ENCODE measurements at regions not wholly inside any gene's neighbourhood (a gene's known extent, or its start where the extent isn't known, plus 50 kb on each side); places are given as distances from the start of the nearest gene placed in this dataset.

DNA sequence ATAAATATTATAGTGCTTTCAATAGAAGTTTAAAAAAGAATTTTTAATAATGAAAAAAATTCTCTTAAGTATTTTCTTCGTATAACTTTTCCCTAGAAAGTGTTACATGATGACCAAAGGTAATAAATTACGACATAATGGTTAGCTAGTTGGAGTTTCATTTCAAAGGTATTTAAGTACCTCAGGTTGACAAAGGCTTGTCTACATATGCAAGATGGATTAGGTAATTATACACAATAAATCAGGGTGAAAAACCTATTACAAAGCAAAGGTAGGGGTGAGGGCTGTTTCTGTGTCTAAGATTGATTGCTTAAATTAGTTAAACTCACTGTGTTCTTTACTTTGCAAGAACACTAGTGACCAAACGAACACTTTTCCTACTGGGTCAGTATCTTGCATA lies 508.5 kb upstream of the FAT1 start:
- TF ChIP-seq, protein P1, sequence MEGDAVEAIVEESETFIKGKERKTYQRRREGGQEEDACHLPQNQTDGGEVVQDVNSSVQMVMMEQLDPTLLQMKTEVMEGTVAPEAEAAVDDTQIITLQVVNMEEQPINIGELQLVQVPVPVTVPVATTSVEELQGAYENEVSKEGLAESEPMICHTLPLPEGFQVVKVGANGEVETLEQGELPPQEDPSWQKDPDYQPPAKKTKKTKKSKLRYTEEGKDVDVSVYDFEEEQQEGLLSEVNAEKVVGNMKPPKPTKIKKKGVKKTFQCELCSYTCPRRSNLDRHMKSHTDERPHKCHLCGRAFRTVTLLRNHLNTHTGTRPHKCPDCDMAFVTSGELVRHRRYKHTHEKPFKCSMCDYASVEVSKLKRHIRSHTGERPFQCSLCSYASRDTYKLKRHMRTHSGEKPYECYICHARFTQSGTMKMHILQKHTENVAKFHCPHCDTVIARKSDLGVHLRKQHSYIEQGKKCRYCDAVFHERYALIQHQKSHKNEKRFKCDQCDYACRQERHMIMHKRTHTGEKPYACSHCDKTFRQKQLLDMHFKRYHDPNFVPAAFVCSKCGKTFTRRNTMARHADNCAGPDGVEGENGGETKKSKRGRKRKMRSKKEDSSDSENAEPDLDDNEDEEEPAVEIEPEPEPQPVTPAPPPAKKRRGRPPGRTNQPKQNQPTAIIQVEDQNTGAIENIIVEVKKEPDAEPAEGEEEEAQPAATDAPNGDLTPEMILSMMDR (IDR thresholded peaks at IDR 0.05; ENCODE audit: insufficient read depth, low read length), result no peak
- no peak overlapping the region for H3K4me3 ChIP-seq (ENCODE audit: low read depth, low read length)
- no peak for DNase-seq (ENCODE audit: low read depth)

DNA sequence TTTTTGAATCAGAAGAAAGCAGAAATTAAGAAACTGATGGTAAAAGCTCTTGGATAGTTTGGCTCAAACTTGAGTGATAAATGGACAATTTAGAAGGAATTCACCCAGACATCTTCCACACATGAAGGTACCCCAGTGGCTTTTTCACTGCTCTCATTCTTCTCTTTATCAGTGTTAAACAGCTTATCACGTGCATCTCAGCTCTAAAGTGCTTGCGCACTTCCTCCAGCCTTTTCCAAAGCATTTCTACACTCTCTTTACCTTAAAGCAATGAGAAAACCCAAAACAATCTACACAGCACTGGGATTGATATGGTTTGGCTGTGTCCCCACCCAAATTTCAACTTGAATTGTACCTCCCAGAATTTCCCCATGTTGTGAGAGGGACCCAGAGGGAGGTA lies 509.1 kb upstream of the FAT1 start:
- no peak overlapping the region for H3K4me3 ChIP-seq (ENCODE audit: low read depth, low read length)
- DNase-seq (ENCODE audit: low read depth), result no peak
- TF ChIP-seq, protein P1 (IDR thresholded peaks at IDR 0.05; ENCODE audit: insufficient read depth, low read length), result no peak

DNA sequence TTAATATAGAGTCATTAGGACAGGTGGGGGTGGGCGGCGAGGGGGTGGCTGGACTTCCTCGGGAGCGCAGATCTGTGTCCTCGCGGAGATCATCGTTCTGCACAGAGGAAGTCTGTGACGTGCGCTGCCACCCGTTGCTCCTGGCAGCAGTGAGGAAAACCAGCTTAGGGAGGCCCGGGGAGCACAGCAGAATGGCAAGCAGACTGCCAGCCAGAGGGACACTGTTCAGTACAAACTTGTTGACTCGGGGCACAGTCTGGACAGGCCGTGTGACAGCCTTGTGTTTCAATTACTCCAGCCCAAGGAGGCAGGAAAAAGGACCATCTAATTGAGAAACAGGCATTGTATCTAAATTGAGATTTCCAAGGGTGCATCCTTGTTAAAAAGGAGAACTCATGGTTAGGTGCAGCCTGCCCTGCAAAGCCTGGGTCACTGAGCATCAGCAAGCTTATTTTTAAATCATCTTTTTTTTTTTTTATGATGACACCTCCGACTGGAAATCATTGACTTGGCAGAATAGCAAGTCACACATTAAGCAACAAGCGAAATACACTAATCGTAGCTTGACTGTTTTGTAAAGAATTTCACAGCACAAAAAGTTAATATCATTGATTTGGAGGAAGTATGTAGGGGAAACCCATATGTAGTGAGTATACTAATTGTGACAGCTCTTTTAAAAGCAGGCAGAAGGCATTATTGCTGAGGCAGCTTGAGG lies 512.0 kb upstream of the FAT1 start:
- TF ChIP-seq, protein P1 (IDR thresholded peaks at IDR 0.05; ENCODE audit: insufficient read depth, low read length), result no peak
- no peak for DNase-seq (ENCODE audit: low read depth)
- H3K4me3 ChIP-seq (ENCODE audit: low read depth, low read length), result no peak overlapping the region

DNA sequence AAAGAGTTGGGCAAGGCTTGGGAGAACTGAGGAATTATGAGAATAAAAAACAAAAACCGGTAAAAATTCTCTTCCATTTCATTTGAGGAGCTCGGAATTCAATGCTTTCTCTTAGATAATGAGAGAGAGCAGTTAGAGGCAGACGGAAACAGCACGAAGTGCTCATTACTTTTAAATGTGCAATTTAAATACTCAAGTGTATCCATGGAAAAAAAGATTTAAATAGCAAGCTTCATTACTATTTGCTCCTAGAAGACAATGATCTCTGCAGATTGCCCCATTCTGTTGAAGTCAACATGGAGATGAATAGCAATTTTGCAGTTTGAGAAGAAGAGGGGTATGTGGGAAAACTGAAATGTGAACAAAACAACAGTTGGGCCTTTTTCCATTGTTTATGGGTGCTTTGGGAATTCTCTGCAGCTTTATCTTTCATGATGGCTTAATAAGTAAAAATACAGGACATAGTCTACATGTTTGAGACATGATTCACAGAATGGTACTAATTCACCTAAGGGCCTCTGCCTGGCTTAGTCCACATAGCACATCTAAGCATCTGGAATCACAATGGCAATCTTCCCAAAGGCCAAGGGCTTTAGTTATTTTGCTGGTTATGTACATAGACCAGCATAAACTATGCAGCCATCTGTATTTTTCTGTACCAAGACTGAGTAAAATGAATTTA lies 512.7 kb upstream of the FAT1 start:
- TF ChIP-seq, protein P1 (IDR thresholded peaks at IDR 0.05; ENCODE audit: insufficient read depth, low read length), result no peak
- no peak overlapping the region for H3K4me3 ChIP-seq (ENCODE audit: low read depth, low read length)
- no peak for DNase-seq (ENCODE audit: low read depth)

DNA sequence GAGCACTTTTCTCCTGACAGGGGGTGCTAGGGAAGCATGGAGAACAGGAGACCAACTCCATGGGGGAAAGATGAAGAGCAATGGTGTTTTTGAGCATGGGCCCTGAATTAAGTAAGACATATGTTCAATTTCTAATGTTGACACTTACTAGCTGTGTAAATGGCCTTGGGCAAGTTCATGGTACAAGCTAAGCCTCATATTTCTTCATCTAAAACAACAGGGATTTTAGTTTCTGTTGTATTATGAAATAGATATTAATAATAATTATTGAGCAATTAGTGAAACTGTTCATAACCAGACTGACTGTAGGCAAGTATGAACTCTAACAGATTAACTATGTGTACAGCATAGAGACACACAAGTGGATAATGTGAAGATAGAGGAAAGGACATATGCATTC lies 515.0 kb upstream of the FAT1 start:
- H3K4me3 ChIP-seq (ENCODE audit: low read depth, low read length), result no peak overlapping the region
- TF ChIP-seq, protein P1 (IDR thresholded peaks at IDR 0.05; ENCODE audit: insufficient read depth, low read length), result no peak
- DNase-seq (ENCODE audit: low read depth), result no peak

DNA sequence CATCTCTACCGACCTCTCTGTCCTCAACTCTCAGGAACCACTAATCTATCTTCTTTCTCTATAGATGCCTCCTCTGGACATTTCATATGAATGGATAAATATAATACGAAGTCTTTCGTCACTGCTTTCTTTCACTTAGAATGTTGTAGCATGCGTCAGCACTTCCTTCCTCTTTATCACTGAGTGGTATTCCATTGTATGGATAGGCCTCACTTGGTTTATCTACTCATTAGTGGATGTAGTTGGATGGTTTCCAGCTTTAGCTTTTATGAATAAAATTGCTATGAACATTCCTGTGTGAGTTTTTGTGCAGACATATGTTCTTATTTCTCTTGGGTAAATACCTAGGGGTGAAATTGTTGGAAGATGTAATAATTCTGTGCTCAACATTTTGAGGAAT lies 528.2 kb upstream of the FAT1 start:
- TF ChIP-seq, protein P1 (IDR thresholded peaks at IDR 0.05; ENCODE audit: insufficient read depth, low read length), result no peak
- no peak overlapping the region for H3K4me3 ChIP-seq (ENCODE audit: low read depth, low read length)
- no peak for DNase-seq (ENCODE audit: low read depth)
